Sigmoid colon (tissue), 6 donors: ENCODE measurements at regions not wholly inside any gene's neighbourhood (a gene's known extent, or its start where the extent isn't known, plus 50 kb on each side); places are given as distances from the start of the nearest gene placed in this dataset.

Source experiments
- DNase-seq: peaks from one replicate; pipeline ENCODE4 v3.0.0-alpha.2; 2019
- H3K27ac ChIP-seq, 4 donors: fragments of 200-600 bp; sonication (generic); one replicate each; pipeline ENCODE4 v1.5.1; 2016 to 2019; ENCODE audit warnings: mild to moderate bottlenecking in 1 of 4
- H3K27me3 ChIP-seq, 3 donors: fragments of 200-600 bp; sonication (generic); one replicate each; pipeline ENCODE4 v1.5.1; 2019; ENCODE audit warnings: mild to moderate bottlenecking in 1 of 3
- H3K36me3 ChIP-seq, 4 donors: fragments of 200-600 bp; sonication (generic); one replicate each; pipeline ENCODE4 v1.5.1; 2016 to 2019
- H3K4me1 ChIP-seq, 4 donors: fragments of 200-600 bp; sonication (generic); one replicate each; pipeline ENCODE4 v1.5.1; 2017 to 2019
- H3K4me3 ChIP-seq, 4 donors: fragments of 200-600 bp; sonication (generic); one replicate each; pipeline ENCODE4 v1.5.1; 2017 to 2019; ENCODE audit warnings: mild to moderate bottlenecking in 2 of 4, moderate library complexity in 1 of 4
- H3K9me3 ChIP-seq, 4 donors: fragments of 200-600 bp in 3 of 4; sonication (generic) in 3 of 4; one replicate each; pipeline versions ENCODE4 v1.5.1 to v1.6.1; 2013 to 2019
- CTCF ChIP-seq, 4 experiments: fragments of 450-650 bp in 3 of 4; fragments of 200-600 bp in 1 of 4; IDR thresholded peaks; one replicate each; pipeline ENCODE4 v1.5.1; 2016 to 2019; ENCODE audit warnings: antibody characterized with exemption in 4 of 4, mild to moderate bottlenecking in 3 of 4, moderate library complexity in 2 of 4
- EP300 ChIP-seq, 4 donors: sonication (generic); formaldehyde crosslinking; IDR thresholded peaks; one replicate each; pipeline ENCODE4 v1.6.1; 2017; ENCODE audit warnings: antibody characterized with exemption in 4 of 4
- POLR2A ChIP-seq, 2 donors: fragments of 450-650 bp; IDR thresholded peaks; one replicate each; pipeline ENCODE4 v1.6.1; 2016; ENCODE audit warnings: antibody characterized with exemption in 2 of 2, mild to moderate bottlenecking in 2 of 2, moderate library complexity in 2 of 2
- POLR2AphosphoS5 ChIP-seq, 4 donors: sonication (generic); formaldehyde crosslinking; IDR thresholded peaks; one replicate each; pipeline ENCODE4 v1.6.1; 2017; ENCODE audit warnings: antibody characterized with exemption in 4 of 4
- WGBS, 2 donors: extraction: QIAGEN DNeasy Blood & Tissue Kit; methylation state at CpG; one replicate each; pipeline ENCODE4 v1.1.7; 2013; 5-methylcytosine and 5-hydroxymethylcytosine counted together
- intact Hi-C: fragments of 100-400 bp; cut with DNase I; formaldehyde crosslinking; loops from one replicate; pipeline ENCODE4 v1.15.1; 2023
- donor health status: healthy with polysubstance abuse.
- donor health status: healthy.

DNA sequence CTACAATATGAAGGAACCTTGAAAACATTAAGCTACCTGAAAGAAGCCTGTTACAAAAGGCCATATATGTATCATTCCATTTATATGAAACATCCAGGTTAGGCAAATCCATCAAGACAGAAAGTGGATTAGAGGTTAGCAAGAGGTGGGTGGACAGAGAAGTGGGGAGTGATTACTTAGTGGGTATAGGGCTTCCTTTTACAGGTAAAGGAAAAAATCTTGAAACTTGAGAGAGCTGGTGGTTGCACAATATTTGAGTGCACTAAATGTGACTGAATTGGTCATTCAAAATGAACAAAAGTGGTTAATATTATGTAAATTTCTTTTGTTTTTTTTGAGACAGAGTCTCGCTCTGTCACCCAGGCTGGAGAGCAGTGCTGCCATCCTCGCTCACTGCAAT lies 119.4 kb upstream of the KIF5B start:
- H3K27ac ChIP-seq, result no peak overlapping the region
- 98 to 100% methylated on average over 2 of the region's 2 CpGs for WGBS, 2 donors
- intact Hi-C loops, result no loop called here

DNA sequence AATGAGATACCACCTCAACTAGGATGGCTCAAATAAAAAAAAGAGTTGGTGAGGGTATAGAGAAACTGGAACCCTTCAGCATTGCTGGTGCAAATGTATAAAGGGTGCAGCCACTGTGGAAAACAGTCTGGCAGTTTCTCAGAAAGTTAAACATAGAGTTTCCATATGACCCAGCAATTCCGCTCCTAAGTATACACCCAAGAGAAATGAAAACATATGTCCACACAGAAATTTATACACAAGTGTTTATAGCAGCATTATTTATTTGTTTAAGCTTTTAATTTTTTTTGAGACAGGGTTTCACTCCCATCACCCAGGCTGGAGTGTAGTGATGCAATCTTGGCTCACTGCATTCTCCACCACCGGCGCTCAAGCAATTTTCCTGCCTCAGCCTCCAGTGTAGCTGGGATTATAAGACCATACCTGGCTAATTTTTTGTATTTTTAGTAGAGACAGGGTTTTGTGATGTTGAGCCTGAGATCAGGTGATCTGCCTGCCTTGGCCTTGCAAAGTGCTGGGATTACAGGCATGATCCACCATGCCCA lies 118.2 kb upstream of the KIF5B start:
- H3K9me3 ChIP-seq, result peaks cover 0 to 3% (median 0%) of the 10 kb centered on the region in 4 donors
- intact Hi-C loops, result no loop called here
- DNase-seq, result no peak
- H3K36me3 ChIP-seq, result no peaks in the 10 kb centered on the region
- no peak overlapping the region for H3K27ac ChIP-seq
- H3K4me3 ChIP-seq, result no peak overlapping the region
- 63 to 92% methylated on average over 3 of the region's 3 CpGs for WGBS, 2 donors
- H3K4me1 ChIP-seq, result no peaks in the 10 kb centered on the region
- no peak for TF ChIP-seq POLR2AphosphoS5 (IDR thresholded peaks at IDR 0.05)
- TF ChIP-seq CTCF (IDR thresholded peaks at IDR 0.05), result no peak
- no peak for TF ChIP-seq EP300 (IDR thresholded peaks at IDR 0.05)
- no peak for TF ChIP-seq POLR2A (IDR thresholded peaks at IDR 0.05)
- no peaks in the 10 kb centered on the region for H3K27me3 ChIP-seq

More for the DNA sequence above, 119.4 kb upstream of the KIF5B start:
- Histone ChIP-seq H3K4me3 (no peak overlapping the region), H3K27me3 (no peaks in the 10 kb centered on the region), H3K4me1 (no peaks in the 10 kb centered on the region), H3K36me3 (no peaks in the 10 kb centered on the region), H3K9me3 (peaks cover 0 to 3% (median 0%) of the 10 kb centered on the region in 4 donors)
- no peak for DNase-seq
- no peak for TF ChIP-seq CTCF (IDR thresholded peaks at IDR 0.05)
- no peak for TF ChIP-seq POLR2A (IDR thresholded peaks at IDR 0.05)
- TF ChIP-seq POLR2AphosphoS5 (IDR thresholded peaks at IDR 0.05), result no peak
- TF ChIP-seq EP300 (IDR thresholded peaks at IDR 0.05), result no peak

GRCh38 chr10:32171204-32171603 lies 115.0 kb upstream of the KIF5B start:
- WGBS, 2 donors, result 17 to 54% methylated on average over 3 of the region's 3 CpGs
- Histone ChIP-seq H3K27me3 (no peaks in the 10 kb centered on the region), H3K9me3 (peaks cover 0 to 3% (median 0%) of the 10 kb centered on the region in 4 donors), H3K4me1 (no peaks in the 10 kb centered on the region), H3K4me3 (no peak overlapping the region), H3K36me3 (no peaks in the 10 kb centered on the region), H3K27ac (no peak overlapping the region)
- intact Hi-C loops, result no loop called here
- no peak for TF ChIP-seq EP300 (IDR thresholded peaks at IDR 0.05)
- no peak for TF ChIP-seq POLR2AphosphoS5 (IDR thresholded peaks at IDR 0.05)
- no peak for TF ChIP-seq POLR2A (IDR thresholded peaks at IDR 0.05)
- no peak for TF ChIP-seq CTCF (IDR thresholded peaks at IDR 0.05)
- DNase-seq, result no peak

DNA sequence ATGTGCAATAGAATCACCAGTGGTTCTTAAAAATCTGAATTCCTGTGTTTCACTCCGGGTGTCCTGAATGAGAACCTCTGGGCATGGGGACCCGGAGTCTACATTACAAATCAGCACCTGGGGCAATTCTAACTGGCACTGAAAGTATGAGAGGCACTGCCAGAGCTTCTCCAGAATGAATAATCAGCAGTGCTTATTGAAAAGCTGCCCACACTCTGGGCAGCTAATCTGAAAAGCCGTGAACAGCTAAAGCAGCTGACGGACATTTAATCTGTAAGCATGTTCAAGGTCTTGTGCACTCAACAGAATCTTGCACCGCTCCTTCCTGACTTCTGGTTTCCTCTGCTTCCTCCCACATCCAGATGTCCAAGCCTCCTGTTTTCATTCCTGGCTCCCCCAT lies 113.3 kb upstream of the KIF5B start:
- peaks cover 0 to 3% (median 0%) of the 10 kb centered on the region in 4 donors for H3K9me3 ChIP-seq
- H3K4me3 ChIP-seq, result no peak overlapping the region
- H3K4me1 ChIP-seq, result no peaks in the 10 kb centered on the region
- WGBS, 2 donors, result 66 to 82% methylated on average over 5 of the region's 5 CpGs
- no peak overlapping the region for H3K27ac ChIP-seq
- H3K27me3 ChIP-seq, result no peaks in the 10 kb centered on the region
- no peaks in the 10 kb centered on the region for H3K36me3 ChIP-seq
- no peak for TF ChIP-seq POLR2A (IDR thresholded peaks at IDR 0.05)
- TF ChIP-seq EP300 (IDR thresholded peaks at IDR 0.05), result no peak
- no peak for TF ChIP-seq CTCF (IDR thresholded peaks at IDR 0.05)
- no peak for TF ChIP-seq POLR2AphosphoS5 (IDR thresholded peaks at IDR 0.05)
- intact Hi-C loops, result no loop called here
- DNase-seq, result no peak

- WGBS, 2 donors, result 54 to 81% methylated on average over 5 of the region's 5 CpGs
- TF ChIP-seq CTCF (IDR thresholded peaks at IDR 0.05), result no peak
- no peak for TF ChIP-seq EP300 (IDR thresholded peaks at IDR 0.05)
- no peak for TF ChIP-seq POLR2A (IDR thresholded peaks at IDR 0.05)
- no peak for TF ChIP-seq POLR2AphosphoS5 (IDR thresholded peaks at IDR 0.05)
- H3K27me3 ChIP-seq, result no peaks in the 10 kb centered on the region
- no peak for DNase-seq
- no peaks in the 10 kb centered on the region for H3K36me3 ChIP-seq
- no peaks in the 10 kb centered on the region for H3K9me3 ChIP-seq
- intact Hi-C loops, result no loop called here
- H3K4me3 ChIP-seq, result no peak overlapping the region
- no peaks in the 10 kb centered on the region for H3K4me1 ChIP-seq
- no peak overlapping the region for H3K27ac ChIP-seq
These were observed 111.2 kb upstream of the KIF5B start for GRCh38 chr10:32167450-32167849.
